ENCODE measurements at regions not wholly inside any gene's neighbourhood (a gene's known extent, or its start where the extent isn't known, plus 50 kb on each side); places are given as distances from the start of the nearest gene placed in this dataset.
"Not testable (repeated sequence)": the region's sequence is repeated elsewhere in the genome, so short reads cannot be mapped to it uniquely, and the experiment has no call there.

DNA sequence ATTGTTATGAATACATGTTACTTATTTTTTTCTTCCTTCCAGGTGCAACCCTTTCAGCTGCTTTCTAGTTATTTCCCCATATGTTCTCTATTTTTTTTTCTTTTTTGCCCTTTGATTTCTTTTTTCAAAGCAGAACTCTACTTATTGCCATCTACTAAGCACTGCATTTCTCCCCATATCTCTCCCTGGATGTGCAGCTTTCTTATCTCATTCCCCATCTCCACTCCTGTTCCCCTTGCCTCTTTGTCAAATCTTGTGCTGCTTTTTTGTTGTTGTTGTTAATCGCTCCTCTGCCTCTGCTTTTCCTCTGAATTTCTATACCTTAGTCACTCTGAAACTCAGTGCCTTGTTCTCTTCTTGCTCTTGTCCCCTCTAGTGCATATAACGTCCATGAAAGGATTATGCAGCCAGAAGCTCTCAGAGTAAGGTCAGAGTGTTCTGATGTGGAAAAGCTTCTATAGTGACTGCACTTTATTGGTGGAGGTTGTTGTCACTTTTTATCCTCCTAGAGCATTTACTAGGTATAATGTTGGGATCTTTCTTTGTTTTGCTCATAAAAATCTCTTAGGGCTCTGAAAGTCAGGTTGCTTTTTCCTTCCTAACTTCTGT lies 51.1 kb upstream of the JADE1 start:
- DNase-seq = no peak

DNA sequence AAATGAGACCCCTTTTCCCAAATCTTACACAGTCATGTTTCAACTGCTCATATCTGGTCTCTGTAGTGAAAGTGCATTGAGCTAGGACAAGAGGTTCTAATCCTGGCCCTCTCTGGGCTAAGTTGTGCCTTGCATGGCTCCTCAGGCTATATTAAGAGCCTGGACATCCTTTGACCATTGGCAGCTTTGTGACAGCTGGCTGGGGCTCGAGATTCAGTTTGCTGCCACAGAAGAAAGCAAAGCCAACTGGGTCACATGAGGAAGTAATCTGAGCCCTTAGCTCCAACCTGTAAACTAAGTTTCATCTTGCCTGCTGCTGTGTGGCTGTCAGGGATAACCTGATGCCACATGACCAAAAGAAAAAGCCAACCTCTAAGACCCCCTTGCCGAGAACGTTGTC lies 51.8 kb upstream of the JADE1 start:
- DNase-seq = no peak

DNA sequence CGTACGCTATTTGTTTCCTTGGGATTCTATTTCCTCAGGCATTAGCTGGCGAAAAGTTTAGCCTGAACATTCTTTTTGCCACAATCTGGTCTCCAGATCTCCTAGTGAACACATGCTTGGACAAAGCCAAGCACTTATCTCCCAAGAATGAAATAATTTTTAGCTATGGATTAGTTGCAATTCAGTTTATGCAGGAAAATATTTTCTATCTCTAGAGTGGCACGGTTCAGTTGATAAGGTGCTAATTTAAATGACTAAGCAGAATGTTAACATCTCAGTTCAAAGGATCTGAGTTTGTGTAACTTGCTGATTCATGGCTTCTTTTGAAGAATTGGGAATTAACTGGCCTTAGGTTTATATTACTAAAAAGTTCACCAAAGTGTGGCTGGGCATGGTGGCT lies 58.1 kb upstream of the JADE1 start:
- DNase-seq = no peak

DNA sequence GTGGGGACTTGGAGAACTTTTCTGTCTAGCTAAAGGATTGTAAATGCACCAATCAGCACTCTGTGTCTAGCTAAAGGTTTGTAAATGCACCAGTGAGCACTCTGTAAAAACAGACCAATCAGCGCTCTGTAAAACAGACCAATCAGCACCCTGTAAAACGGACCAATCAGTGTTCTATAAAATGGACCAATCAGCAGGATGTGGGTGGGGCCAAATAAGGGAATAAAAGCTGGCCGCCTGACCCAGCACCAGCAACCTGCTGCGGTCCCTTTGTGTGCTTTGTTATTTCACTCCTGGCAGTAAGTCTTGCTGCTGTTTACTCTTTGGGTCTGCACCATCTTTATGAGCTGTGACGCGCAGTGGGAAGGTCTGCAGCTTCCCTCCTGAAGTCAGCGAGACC lies 67.8 kb upstream of the JADE1 start:
- DNase-seq = not testable (repeated sequence)

DNA sequence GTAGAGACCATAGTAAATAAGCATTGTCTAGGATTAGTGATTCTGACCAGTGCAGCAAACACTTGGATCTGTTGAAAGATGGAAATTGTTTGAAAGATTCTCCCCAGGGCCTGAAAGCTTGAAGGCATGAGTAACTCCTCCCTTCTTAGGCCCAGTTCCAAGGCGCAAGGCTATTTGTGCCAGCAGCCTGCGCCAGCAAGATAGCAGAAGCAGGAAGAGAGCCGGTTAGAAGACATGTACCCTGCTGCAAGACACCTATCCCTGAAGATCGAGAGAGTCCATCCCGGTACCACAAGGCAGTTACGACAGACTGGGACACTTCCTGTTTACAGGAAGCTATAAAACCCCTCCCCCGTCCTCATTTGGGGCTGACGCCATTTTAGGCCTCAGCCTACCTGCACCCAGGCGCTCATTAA lies 72.4 kb upstream of the JADE1 start:
- no peak for DNase-seq

DNA sequence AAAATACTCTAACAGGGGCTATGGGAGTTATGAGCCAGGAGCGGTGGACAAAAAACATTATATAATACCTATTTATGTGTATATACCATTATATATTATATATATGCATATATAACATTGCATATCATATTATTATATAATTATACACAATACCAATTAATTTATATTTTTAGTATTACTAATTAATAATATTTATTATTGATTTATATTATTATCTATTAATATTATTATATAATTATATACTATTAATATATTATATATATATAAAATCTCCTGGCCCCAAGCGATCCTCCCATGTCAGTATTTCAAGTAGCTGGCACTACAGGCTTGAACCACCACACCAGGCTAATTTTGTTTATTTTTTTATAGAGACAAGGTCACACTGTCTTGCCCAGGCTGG lies 73.8 kb upstream of the JADE1 start:
- DNase-seq = no peak

DNA sequence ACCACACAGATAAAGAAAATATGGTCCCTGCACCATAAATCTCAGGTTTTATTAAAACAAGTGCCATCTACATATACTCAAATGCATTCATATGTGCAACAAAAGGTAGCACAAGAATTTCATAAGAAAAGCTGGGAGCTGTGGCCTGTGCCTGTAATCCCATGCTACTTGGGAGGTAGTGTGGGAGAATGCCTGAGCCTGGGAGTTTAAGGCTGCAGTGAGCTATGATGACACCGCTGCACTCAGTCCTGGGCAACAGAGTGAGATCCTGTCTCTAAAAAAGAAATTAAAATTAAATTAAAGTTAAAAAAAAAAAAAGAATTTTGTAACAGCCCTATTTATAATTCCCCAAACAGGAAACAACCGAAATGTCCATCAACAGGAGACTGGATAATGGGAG lies 81.3 kb upstream of the JADE1 start:
- no peak for DNase-seq

DNA sequence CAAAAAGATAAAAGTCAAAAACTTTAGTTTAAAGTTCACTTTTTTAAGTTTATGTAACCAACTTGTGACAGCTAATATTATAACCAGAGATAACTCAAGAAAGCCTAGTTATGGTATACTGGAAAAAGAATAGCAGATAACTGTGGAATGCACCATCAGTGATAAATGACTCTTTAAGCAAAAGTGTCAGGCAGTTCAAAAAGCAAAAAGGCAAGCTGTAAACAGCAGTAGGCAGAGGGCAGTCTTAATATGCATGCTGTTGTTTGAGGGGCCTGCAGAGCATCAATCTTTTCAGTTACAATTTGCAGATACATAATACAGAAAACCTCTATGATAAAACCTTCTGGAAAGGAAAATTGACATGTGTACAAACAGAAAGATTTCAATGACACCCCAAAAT lies 81.8 kb upstream of the JADE1 start:
- no peak for DNase-seq

DNA sequence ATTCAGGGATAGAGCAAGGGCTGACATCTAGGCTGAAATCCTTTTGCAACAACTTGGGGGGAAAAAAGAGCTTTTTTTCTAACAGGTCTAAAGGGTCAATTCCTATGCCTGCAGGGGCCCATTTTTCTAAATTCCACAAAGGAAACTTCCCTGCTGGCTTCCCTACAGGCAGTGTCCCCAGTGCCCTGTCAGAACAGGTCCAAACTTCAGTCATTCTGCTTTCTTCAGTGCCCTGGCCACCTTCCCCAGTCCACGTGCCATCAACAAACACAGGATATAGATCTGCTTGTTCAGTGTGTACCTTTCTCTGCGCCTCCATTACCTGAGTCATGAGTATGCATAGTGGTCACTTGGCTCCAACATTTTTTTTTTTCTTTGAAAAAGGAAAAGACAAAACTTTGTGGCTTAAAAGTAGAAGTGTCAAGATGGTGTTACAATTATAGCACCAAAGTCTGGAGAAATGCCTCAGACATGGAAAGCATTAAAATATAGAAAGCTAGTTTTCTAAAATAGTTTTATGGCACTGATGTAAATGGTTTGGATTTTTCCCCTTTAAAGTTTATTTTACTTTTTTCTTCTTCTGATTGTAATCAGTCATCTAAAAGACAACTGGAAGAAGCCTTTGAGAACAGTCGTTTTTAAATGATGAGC lies 84.0 kb upstream of the JADE1 start:
- no peak for DNase-seq

DNA sequence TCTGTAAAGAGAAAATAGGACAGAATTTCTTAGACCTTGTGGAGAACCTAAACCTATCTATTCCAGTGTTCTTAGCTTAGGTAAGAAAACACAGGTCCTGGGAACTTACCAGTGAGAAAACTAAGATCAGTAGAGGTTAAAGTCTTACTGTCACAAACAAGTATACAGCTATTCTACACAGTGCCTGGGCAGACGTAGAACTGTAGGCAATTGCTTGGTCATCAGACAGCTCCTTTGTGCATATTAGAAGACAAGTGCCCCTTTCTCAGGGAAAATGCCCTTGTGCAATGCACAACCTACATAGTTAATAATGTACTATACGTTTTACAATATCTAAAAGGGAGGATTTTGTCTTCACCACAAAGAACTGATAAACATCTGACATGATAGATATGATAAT lies 86.6 kb upstream of the JADE1 start:
- no peak for DNase-seq

DNA sequence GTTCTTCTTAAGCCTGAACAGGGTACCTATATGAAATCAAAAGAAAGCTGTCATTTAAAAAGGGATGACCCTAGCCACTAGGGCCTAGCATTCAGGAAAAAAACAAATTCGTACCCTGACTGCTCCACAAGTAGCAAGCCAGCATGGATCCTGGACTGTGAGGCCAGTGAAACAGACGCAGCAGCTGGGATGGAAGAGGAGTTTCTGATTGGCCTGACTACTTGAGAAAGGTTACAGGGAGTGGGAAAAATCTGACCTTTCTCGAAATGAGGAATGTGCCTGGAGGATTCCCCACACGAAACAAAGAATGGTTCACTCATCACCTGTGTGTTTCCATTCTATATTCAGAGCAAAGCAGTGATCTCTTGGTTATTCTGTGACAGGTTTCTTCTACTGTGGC lies 87.6 kb upstream of the JADE1 start:
- no peak for DNase-seq

DNA sequence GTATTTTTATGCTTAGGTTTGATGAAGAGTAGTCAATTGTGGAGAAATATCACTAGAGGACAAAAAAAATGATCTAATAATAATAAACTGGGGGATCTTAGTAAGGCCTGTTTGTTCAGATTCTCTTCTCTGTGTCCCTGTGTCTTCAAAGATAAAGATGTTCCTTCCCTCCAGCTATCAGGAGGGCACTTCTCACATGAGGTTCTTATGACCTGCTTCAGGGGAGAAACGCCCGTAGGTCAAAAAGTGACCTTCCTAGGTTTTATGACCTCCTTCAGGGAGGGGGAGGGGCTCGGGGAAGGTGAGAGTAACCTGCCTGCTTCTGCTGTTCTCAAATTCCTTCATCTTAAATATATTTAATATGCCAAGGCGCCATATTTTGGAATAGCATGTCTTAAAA lies 89.2 kb upstream of the JADE1 start:
- DNase-seq = no peak

DNA sequence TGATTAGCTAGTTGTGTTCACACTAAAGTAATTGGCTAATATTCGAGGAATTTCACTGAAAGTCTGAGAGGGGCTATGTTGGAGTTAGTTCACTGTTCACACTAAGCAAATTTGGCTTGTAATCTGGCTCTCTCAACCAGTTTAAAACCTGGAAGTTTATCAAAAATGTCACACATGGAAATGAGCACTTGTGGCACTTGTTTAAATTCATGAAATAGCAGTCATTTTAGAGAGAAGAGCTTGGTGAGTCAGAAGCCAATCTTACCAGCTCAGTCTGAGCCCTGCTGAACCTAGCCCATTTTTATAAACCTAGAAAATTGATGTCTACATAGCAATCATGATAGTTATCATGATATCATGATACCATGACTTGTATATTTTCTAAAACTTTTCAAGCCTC lies 90.7 kb upstream of the JADE1 start:
- DNase-seq = no peak

DNA sequence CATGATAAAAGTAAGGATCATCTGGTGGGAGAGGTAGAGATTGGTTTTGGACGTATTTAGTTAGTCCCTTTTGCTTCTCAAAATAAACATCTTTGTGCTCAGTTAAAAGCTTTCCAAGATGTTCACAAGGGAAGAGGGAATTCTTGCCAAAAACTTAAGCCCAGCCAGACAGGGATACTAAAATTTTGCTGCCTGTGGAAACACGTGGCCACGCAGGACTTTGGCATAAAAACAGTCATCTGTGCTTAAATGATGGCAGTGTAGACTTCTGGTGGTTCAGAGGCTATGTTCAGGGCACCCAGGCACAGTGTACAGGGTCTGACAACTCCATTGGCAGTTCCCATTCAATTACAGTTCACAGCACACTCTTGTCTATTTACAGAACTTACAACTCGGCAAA lies 93.2 kb upstream of the JADE1 start:
- DNase-seq = no peak

DNA sequence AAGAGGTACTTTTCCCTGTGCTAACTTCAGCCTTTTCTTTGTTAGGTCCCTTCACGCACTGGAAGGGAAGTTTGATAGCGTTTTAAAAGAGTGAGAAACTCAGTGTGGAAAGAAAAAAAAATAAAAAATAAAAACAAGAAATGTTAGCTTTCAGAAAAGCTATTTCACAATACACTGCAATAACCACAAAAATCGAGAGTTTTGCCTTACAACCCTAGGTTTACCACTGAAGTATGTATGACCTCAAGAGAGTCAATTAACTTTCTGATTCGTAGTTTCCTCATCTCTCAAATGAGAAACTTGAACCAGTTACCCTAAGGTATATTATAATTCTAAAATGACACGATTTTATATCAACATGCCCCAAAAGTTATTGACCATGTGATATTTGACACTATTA lies 93.9 kb upstream of the JADE1 start:
- DNase-seq = no peak

DNA sequence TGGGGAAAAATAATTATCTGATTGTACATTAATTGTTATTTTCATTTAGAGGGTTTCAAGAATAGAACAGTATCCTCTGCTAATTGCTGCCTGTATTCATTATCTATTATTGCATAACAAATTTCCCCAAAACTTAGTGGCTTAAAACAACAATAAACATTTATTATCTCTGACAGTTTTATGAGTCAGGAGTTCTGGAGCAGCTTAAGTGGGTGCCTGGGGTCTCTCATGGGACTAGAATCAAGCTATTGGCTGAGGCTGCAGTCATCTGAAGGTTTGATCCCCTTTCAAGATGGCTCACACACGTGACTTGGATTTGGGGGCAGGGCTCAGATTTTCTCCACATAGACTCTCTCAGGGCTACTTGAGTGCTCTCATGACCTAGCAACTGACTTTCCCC lies 98.1 kb upstream of the JADE1 start:
- no peak for DNase-seq

DNA sequence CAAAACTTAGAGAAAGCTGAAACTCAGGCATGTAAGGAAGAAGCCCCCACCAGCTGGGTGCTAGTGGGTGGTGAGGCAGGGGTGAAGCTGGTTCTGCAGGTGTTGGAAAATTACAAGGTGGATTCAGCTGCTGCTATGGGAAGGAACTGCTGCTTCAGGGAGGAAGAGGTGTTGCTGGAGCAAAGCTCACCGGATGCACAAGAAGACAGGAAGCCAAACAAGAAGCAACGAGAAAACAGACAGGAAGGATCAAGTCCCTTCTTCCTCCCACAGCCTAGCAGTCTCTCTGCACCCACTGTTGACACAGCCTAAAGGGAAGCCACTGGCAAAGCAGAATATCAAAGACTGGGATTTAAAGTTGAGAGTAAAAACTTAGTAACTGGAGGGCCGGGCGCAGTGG lies 100.2 kb upstream of the JADE1 start:
- no peak for DNase-seq

DNA sequence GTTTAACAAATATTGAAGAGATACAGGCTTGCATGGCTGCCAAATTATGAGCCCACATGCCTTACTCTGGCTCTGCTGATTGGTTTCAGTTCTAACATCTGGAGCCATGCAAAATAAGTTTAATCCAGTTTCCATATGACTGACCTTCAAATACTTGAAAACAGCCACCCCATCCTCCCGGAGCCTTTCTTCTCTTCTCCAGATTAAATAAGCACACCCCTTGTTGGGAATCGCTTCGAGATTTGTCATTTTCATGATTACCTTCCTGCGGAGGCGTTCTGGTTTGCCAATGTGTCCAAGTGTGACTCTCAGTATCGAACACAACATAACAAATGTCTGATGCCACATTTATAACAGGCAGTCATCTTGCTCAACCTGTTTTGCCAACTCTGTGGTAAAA lies 101.6 kb upstream of the JADE1 start:
- no peak for DNase-seq

DNA sequence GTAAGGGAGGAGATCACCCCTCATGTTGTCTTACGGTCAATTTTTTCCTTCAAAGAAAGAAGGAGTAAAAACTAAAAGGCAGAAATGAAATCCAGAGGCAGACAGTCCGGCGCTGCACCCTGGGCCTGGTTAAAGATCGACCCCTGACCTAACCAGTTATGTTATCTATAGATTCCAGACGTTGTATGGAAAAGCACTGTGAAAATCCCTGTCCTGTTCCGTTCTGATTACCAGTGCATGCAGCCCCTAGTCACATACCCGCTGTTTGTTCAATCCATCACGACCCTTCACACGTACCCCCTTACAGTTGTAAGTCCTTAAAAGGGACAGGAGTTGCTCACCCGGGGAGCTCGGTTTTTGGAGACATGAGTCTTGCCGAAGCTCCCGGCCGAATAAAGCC lies 105.6 kb upstream of the JADE1 start:
- no peak for DNase-seq

DNA sequence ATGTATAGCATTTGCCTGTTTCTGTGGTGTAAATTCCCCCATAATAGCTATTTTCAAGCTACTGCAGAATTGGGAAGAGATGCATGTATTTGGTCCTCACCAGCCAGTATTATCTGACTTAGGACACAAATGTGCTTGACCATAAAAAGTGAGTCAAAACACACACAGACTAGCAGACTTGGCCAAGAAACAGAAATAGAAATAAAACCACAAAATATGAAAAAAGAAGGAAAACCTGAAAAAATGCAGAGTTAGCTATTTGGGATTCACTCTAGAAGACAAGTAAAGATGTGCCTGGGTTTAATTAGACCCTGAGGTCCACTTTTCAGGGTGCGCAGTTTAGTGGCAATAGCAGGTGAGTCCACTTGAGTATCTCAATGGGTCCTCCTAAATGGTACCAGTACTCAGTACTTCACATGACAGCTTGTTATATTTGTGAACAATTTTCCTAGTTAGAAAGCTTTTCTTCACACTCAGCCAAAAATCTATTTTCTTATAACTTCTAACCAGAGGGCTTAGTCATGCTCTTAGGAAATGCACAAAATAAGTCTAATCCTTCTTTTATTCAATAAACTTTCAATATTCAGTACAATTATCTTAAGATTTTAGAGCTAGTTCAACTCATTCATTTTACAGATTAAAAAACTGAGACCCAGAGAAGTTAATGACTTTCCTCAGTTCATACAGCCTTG lies 108.7 kb upstream of the JADE1 start:
- DNase-seq = no peak

DNA sequence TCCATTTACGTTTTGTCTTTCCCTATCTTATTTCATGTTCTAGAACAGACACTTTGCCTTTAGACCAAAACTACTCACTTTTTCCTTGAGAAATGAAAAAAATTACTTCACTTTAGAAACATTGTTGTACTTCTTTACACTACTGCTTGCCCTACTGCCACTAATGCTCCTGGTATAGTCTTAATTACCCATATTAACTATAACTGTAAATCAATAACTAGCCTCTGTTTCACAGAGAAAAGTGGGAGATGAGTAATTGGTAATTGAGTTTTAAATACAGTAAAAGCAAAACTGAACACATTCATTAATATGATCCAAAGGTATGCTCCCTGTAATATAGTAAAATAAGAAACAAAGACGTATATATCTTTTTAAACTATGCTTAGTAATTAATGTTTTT lies 111.1 kb upstream of the JADE1 start:
- no peak for DNase-seq

DNA sequence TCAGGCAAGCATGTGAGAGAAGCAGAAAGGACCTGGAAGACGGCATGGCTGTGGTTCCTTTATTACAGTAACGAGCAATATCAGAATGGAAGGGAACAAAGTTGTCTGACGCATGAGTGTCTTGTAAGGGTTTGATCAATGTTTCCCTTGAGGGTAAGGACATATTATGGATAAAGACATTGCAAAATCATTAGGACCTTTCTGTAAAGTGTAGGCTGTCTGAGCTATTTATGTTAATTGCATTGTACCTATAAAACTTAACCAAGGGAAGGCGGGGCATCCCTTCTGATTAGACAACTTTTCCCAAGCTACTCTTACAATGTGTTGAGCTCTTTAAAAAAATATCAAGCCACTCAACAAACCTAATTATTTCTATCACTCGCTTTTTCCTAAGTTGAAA lies 112.2 kb upstream of the JADE1 start:
- DNase-seq = no peak

DNA sequence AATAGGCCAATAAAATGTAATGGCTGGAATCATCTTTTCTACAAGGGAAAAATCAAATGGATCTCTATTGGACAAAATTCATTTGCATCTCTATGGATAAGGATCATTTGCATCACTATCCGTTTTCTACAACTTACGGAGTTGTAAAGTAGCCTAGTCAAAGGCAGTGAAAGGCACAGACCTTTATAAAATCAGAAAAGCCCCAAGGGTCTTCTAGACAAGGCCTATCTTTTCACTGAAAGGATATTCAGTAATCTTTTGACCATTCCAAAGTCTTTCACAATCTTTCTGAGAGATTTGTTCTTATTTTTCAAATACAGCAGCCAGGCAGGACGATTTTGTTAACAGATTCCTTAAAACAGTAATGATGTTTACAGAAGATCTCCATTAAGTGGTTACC lies 119.5 kb upstream of the JADE1 start:
- DNase-seq = no peak

DNA sequence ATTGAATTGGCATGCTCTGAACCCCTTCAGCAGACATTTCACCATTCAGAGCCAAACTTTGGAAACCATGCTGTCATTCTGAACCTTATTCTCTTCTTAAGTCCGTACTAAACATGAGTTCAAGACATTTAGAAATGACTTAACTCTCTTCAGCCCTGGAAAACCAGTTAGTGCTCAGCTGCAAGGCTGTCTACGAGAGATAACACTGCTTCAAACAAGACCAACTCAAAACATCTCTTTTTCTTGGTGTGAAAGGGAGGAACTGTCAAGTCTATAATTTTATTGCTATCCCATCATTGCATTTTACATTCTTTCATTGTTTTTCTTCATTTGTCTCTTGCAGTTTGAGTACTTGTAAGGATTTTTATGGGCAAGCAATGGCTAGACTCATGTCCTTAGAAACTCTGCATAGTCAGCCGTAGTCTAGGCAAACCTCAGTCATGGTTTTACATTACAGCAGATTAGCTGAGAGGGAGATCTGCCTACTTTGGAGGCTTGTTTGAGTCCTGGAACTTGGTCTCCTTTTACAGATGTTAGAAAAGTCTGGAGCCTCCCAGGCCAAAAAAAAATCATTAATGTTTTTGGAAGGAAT lies 120.6 kb upstream of the JADE1 start:
- no peak for DNase-seq
